Activated B cell treated with CpG ODN at 0.5 μM for 24 hours (primary cell): ENCODE measurements at regions not wholly inside any gene's neighbourhood (a gene's known extent, or its start where the extent isn't known, plus 50 kb on each side); places are given as distances from the start of the nearest gene placed in this dataset.

Source experiments
- ATAC-seq: fragments of 200-7000 bp; cut with Tn5 transposase; one replicate; pipeline ENCODE4 v1.10.0; 2021; ENCODE audit warnings: low read depth, mild to moderate bottlenecking, moderate library complexity
- CTCF ChIA-PET: fragments of 350-600 bp; sonication (Branson Sonifier 250); formaldehyde crosslinking; loops from one replicate; lab custom pipeline; 2021; ENCODE audit warnings: antibody characterized with exemption; lab: Charles Lee
- POLR2A ChIA-PET: fragments of 350-600 bp; sonication (Branson Sonifier 250); formaldehyde crosslinking; loops from one replicate; lab custom pipeline; 2021; ENCODE audit warnings: antibody characterized with exemption; lab: Charles Lee
- DNase-seq: peaks from one replicate; pipeline ENCODE4 v3.0.0; 2022
- H3K27ac Mint-ChIP-seq: one replicate; pipeline ENCODE4 v1.8.0; 2020; ENCODE audit warnings: mixed read lengths
- H3K27me3 Mint-ChIP-seq: one replicate; pipeline ENCODE4 v1.8.0; 2021; ENCODE audit warnings: mixed read lengths
- H3K36me3 Mint-ChIP-seq: one replicate; pipeline ENCODE4 v1.8.0; 2021; ENCODE audit warnings: low read depth, mixed read lengths
- H3K4me1 Mint-ChIP-seq: one replicate; pipeline ENCODE4 v1.8.0; 2021; ENCODE audit warnings: mixed read lengths
- H3K4me3 Mint-ChIP-seq: one replicate; pipeline ENCODE4 v1.8.0; 2020; ENCODE audit warnings: mild to moderate bottlenecking, mixed read lengths
- H3K9me3 Mint-ChIP-seq: one replicate; pipeline ENCODE4 v1.8.0; 2020; ENCODE audit warnings: mixed read lengths
- intact Hi-C: fragments of 100-400 bp; cut with micrococcal nuclease; formaldehyde crosslinking; loops from one replicate; pipeline ENCODE4 v1.15.1; 2024
- TF ChIP-seq, protein P1 (sequence below): fragments of 200-600 bp; IDR thresholded peaks from one replicate; pipeline ENCODE4 v1.8.0; 2022; ENCODE audit warnings: antibody characterized with exemption, mild to moderate bottlenecking

DNA sequence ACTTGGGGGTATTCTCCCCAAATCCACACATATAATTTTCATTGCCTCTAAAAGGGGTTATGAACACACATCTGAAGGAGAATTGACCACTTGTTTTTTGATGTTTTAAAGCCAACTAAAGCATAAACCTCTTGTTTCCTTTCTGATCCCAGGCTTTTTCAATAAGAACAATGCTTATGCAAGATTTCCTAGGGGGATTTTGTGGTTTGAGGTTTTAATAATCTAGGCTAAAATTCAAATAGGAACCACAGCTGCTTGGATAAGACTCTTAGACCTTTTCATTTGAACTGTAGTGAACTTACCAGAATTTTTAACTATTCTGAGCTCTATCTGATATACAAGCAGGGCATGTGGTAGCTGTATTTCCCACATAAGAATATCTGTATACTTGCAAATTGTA is 651.1 kb downstream of the ANKRD50 start:
- TF ChIP-seq, protein P1, sequence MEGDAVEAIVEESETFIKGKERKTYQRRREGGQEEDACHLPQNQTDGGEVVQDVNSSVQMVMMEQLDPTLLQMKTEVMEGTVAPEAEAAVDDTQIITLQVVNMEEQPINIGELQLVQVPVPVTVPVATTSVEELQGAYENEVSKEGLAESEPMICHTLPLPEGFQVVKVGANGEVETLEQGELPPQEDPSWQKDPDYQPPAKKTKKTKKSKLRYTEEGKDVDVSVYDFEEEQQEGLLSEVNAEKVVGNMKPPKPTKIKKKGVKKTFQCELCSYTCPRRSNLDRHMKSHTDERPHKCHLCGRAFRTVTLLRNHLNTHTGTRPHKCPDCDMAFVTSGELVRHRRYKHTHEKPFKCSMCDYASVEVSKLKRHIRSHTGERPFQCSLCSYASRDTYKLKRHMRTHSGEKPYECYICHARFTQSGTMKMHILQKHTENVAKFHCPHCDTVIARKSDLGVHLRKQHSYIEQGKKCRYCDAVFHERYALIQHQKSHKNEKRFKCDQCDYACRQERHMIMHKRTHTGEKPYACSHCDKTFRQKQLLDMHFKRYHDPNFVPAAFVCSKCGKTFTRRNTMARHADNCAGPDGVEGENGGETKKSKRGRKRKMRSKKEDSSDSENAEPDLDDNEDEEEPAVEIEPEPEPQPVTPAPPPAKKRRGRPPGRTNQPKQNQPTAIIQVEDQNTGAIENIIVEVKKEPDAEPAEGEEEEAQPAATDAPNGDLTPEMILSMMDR: no peak
- POLR2A ChIA-PET: no interaction called here
- Mint-ChIP-seq H3K27ac (no peak overlapping the region), H3K9me3 (no peaks in the 10 kb centered on the region), H3K36me3 (no peaks in the 10 kb centered on the region), H3K27me3 (no peaks in the 10 kb centered on the region), H3K4me1 (peaks cover 6% of the 10 kb centered on the region), H3K4me3 (no peak overlapping the region)
- DNase-seq (no peak), ATAC-seq (no peak)
- CTCF ChIA-PET: no interaction called here
- intact Hi-C loops: no loop called here

DNA sequence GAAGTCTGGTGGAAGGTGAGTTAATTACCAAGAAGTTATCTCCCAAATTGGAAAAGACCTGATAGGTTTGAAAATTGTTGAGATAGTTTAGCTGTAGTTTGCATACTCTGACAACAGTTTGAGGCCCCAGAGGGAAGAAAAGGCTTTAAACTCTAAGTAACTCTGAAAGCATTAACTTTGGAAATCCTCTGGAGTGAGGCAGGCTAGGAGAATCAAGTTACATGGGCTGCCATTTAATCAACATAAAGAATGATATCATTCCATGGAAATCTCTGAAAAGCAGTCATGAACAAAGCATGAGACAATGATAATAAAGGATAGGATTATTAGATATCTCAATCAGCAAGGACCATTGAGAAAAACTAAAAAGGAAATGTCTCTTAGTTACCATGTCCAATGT is 647.1 kb downstream of the ANKRD50 start:
- Mint-ChIP-seq H3K36me3 (no peaks in the 10 kb centered on the region), H3K4me1 (peaks cover 2% of the 10 kb centered on the region), H3K27ac (no peak overlapping the region), H3K27me3 (no peaks in the 10 kb centered on the region), H3K4me3 (no peak overlapping the region), H3K9me3 (peaks cover 5% of the 10 kb centered on the region)
- POLR2A ChIA-PET: no interaction called here
- ATAC-seq: no peak
- CTCF ChIA-PET: no interaction called here
- intact Hi-C loops: no loop called here
- DNase-seq: no peak
- TF ChIP-seq, protein P1: no peak

DNA sequence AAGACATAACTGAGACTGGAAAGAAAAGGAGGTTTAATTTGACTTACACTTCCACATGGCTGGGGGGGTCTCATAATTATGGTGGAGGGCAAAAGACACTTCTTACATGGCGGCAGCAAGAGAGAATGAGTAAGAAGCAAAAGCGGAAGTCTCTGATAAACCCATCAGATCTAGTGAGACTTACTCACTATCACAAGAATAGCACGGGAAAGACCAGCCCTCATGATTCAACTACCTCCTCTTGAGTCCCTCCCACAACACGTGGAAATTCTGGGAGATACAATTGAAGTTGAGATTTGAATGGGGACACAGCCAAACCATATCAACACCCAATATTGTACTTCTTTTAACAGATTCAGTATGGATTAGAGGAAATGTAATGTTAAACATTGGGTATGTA is 646.6 kb downstream of the ANKRD50 start:
- no peaks in the 10 kb centered on the region for H3K27me3 Mint-ChIP-seq
- no peak overlapping the region for H3K27ac Mint-ChIP-seq
- ChIA-PET POLR2A (no interaction called here), CTCF (no interaction called here)
- H3K4me3 Mint-ChIP-seq: no peak overlapping the region
- ATAC-seq (no peak), DNase-seq (no peak)
- TF ChIP-seq, protein P1: no peak
- intact Hi-C loops: no loop called here
- peaks cover 2% of the 10 kb centered on the region for H3K36me3 Mint-ChIP-seq
- H3K9me3 Mint-ChIP-seq: peaks cover 10% of the 10 kb centered on the region
- H3K4me1 Mint-ChIP-seq: no peaks in the 10 kb centered on the region

DNA sequence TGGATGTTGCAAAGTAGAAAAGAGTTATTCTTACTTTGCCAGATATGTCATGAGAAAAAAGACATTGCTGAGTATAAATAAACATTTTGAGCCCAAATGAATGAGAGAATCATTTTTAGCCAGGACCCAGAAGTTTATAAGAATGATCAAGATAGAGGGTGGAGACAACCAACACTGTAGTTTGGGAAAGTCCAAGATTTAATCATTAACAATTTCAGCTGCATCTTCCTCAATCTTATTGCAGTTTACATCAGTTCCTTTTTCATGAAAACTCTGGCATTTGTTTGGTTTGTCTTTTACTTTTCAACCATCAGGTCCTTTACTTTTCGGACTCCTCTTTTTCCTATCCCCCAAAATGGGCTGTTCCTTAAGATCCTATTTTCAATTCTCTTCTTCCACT is 645.9 kb downstream of the ANKRD50 start:
- CTCF ChIA-PET: no interaction called here
- H3K36me3 Mint-ChIP-seq: peaks cover 3% of the 10 kb centered on the region
- H3K27me3 Mint-ChIP-seq: no peaks in the 10 kb centered on the region
- ATAC-seq: no peak
- DNase-seq: no peak
- TF ChIP-seq, protein P1: no peak
- H3K27ac Mint-ChIP-seq: no peak overlapping the region
- intact Hi-C loops: no loop called here
- no peaks in the 10 kb centered on the region for H3K4me1 Mint-ChIP-seq
- H3K4me3 Mint-ChIP-seq: no peak overlapping the region
- POLR2A ChIA-PET: no interaction called here
- H3K9me3 Mint-ChIP-seq: peaks cover 15% of the 10 kb centered on the region

DNA sequence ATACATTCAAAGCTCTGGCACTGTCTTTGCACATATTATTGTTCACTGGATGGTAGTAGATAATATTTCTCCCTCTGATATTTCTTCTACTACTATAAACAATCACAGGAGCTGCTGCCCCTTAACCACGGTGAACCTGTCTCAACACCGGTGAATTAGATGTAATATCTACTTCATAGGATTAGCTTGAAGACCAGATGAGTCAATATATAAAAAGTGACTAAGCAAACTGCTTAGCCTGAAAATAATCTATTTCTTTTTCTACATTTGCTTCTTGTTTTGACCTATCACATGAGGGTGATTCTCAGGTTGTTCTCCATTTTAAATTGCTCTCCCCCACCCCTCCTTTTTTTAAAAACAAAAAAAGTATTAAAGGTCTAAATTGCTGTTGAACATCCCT is 645.5 kb downstream of the ANKRD50 start:
- DNase-seq (no peak), ATAC-seq (no peak)
- intact Hi-C loops: no loop called here
- TF ChIP-seq, protein P1: no peak
- CTCF ChIA-PET: no interaction called here
- H3K4me1 Mint-ChIP-seq: no peaks in the 10 kb centered on the region
- no peaks in the 10 kb centered on the region for H3K27me3 Mint-ChIP-seq
- no peak overlapping the region for H3K27ac Mint-ChIP-seq
- no peak overlapping the region for H3K4me3 Mint-ChIP-seq
- POLR2A ChIA-PET: no interaction called here
- peaks cover 18% of the 10 kb centered on the region for H3K9me3 Mint-ChIP-seq
- peaks cover 3% of the 10 kb centered on the region for H3K36me3 Mint-ChIP-seq
